Brain microvascular endothelial cell (primary cell): ENCODE measurements at regions not wholly inside any gene's neighbourhood (a gene's known extent, or its start where the extent isn't known, plus 50 kb on each side); places are given as distances from the start of the nearest gene placed in this dataset.

ENCODE experiments used
- DNase-seq: peaks from one replicate; pipeline ENCODE4 v3.0.0-alpha.2; 2020
- H3K27ac ChIP-seq: fragments of 250-450 bp; sonication (Bioruptor Pico); 2 replicates; pipeline ENCODE4 v1.5.1; 2020; ENCODE audit warnings: mild to moderate bottlenecking, moderate library complexity
- H3K27me3 ChIP-seq: fragments of 250-450 bp; sonication (Bioruptor Pico); replicated peaks from 2 replicates; pipeline ENCODE4 v1.5.1; 2020; ENCODE audit warnings: mild to moderate bottlenecking
- H3K36me3 ChIP-seq: fragments of 250-450 bp; sonication (Bioruptor Pico); replicated peaks from 2 replicates; pipeline ENCODE4 v1.5.1; 2020; ENCODE audit warnings: mild to moderate bottlenecking
- H3K4me3 ChIP-seq: 2 replicates; pipeline ENCODE4 v1.5.1; 2011; ENCODE audit warnings: low read depth, mild to moderate bottlenecking, control low read depth, low read length, moderate library complexity
- CTCF ChIP-seq: IDR thresholded peaks from 2 replicates; pipeline ENCODE4 v1.5.1; 2011; ENCODE audit warnings: low read depth, mild to moderate bottlenecking, moderate library complexity, low read length, control low read depth, inconsistent platforms; ENCODE audit errors: missing control alignments
- in situ Hi-C: cut with HindIII; loops from 2 replicates; pipeline ENCODE4 v1.10.0; 2017; ENCODE audit warnings: low sequenced_read_pairs, low pct_ligation_motif_present

- in situ Hi-C loops: no loop called here
- no peak for DNase-seq
- no peaks in the 10 kb centered on the region for H3K27me3 ChIP-seq
- no peaks in the 10 kb centered on the region for H3K36me3 ChIP-seq
- no peak for TF ChIP-seq CTCF
- H3K4me3 ChIP-seq: no peak overlapping the region
- H3K27ac ChIP-seq: no peak overlapping the region
These were observed 208.6 kb upstream of the NPY start for GRCh38 chr7:24075426-24075810.

GRCh38 chr7:24082826-24083225 is 201.2 kb upstream of the NPY start:
- no peak overlapping the region for H3K4me3 ChIP-seq
- no peak for DNase-seq
- no peak overlapping the region for H3K27ac ChIP-seq
- H3K27me3 ChIP-seq: no peaks in the 10 kb centered on the region
- in situ Hi-C loops: no loop called here
- no peaks in the 10 kb centered on the region for H3K36me3 ChIP-seq
- no peak for TF ChIP-seq CTCF

GRCh38 chr7:24102988-24103387 is 181.0 kb upstream of the NPY start:
- no peaks in the 10 kb centered on the region for H3K36me3 ChIP-seq

GRCh38 chr7:24108906-24109376 is 175.0 kb upstream of the NPY start:
- in situ Hi-C loops: no loop called here
- H3K36me3 ChIP-seq: no peaks in the 10 kb centered on the region
- no peak overlapping the region for H3K27ac ChIP-seq
- H3K4me3 ChIP-seq: no peak overlapping the region
- no peak for DNase-seq
- no peaks in the 10 kb centered on the region for H3K27me3 ChIP-seq
- TF ChIP-seq CTCF: no peak

More at GRCh38 chr7:24102988-24103387, 181.0 kb upstream of the NPY start:
- no peak overlapping the region for H3K27ac ChIP-seq
- no peak for DNase-seq
- TF ChIP-seq CTCF: no peak
- in situ Hi-C loops: no loop called here
- no peaks in the 10 kb centered on the region for H3K27me3 ChIP-seq
- H3K4me3 ChIP-seq: no peak overlapping the region

- in situ Hi-C loops: no loop called here
- Histone ChIP-seq H3K27me3 (no peaks in the 10 kb centered on the region), H3K27ac (no peak overlapping the region), H3K36me3 (no peaks in the 10 kb centered on the region), H3K4me3 (no peak overlapping the region)
- no peak for TF ChIP-seq CTCF
- DNase-seq: no peak
These were observed 173.9 kb upstream of the NPY start for GRCh38 chr7:24110056-24110455.

GRCh38 chr7:24113506-24113905 is 170.5 kb upstream of the NPY start:
- no peak for TF ChIP-seq CTCF
- Histone ChIP-seq H3K4me3 (no peak overlapping the region), H3K36me3 (no peaks in the 10 kb centered on the region), H3K27ac (no peak overlapping the region), H3K27me3 (no peaks in the 10 kb centered on the region)
- DNase-seq: no peak
- in situ Hi-C loops: no loop called here
